H1 (cell line): ENCODE measurements at regions not wholly inside any gene's neighbourhood (a gene's known extent, or its start where the extent isn't known, plus 50 kb on each side); places are given as distances from the start of the nearest gene placed in this dataset.

ENCODE experiments used
- CHD7 ChIP-seq: fragments of 300-600 bp; sonication (generic); IDR thresholded peaks from 2 replicates; pipeline ENCODE4 v1.7.1; 2012; ENCODE audit warnings: low read length, moderate library complexity, mild to moderate bottlenecking, inconsistent platforms; ENCODE audit not compliant: insufficient replicate concordance
- TBP ChIP-seq: IDR thresholded peaks from 2 replicates; pipeline ENCODE4 v1.6.1; 2011; ENCODE audit warnings: low read depth, low read length, improper control_type of control experiment

- TF ChIP-seq CHD7 = no peak
- TF ChIP-seq TBP = no peak
Measured at GRCh38 chr12:28780960-28781359, 368.1 kb upstream of the FAR2 start (continued).
